ENCODE measurements at regions not wholly inside any gene's neighbourhood (a gene's known extent, or its start where the extent isn't known, plus 50 kb on each side); places are given as distances from the start of the nearest gene placed in this dataset.

GRCh38 chr4:147182041-147182440 is 236.4 kb upstream of the TTC29 start:
- TF ChIP-seq CTCF (IDR thresholded peaks at IDR 0.05; ENCODE audit: low read depth, low read length) = no peak
- no peak for TF ChIP-seq POLR2A (IDR thresholded peaks at IDR 0.05; ENCODE audit: extremely low read depth, insufficient read length)
- no peak for TF ChIP-seq MAX (IDR thresholded peaks at IDR 0.05; ENCODE audit: low read depth, low read length)
